MM.1S (cell line): ENCODE measurements at regions not wholly inside any gene's neighbourhood (a gene's known extent, or its start where the extent isn't known, plus 50 kb on each side); places are given as distances from the start of the nearest gene placed in this dataset.

Experiments used
- EZH2 ChIP-seq: fragments of 300-600 bp; sonication (generic); optimal IDR thresholded peaks from 2 replicates; pipeline ENCODE3; 2017; ENCODE audit warnings: low read depth, mild to moderate bottlenecking, antibody characterized with exemption, low read length, mixed read lengths
- EZH2phosphoT487 ChIP-seq: fragments of 300-600 bp; sonication (generic); IDR thresholded peaks from 2 replicates; pipeline ENCODE4 v1.6.1; 2018; ENCODE audit warnings: antibody characterized with exemption, low read length
- TF ChIP-seq, protein P1 (sequence below): fragments of 300-600 bp; sonication (generic); IDR thresholded peaks from 2 replicates; pipeline ENCODE4 v1.5.1; 2016; ENCODE audit warnings: antibody characterized with exemption, low read length, mixed read lengths

DNA sequence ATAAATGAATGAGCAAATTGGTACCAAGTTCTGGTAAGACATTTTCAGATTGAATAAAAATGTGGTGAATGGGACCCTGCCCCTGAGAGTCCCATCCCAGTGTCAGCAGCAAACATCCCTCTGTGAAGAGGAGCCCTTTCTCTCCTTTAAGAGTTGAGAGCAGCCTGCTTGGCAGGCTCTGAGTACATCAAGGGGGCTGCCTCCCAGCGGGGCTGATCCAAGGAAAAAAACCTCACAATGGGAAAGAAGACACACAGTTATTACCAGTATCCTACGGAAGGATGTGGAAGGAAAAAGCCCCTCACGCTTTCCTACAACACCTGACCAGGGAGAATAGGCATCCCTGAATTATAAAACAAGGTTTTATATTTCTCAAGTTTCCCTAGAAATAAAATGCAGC lies 293.8 kb upstream of the B3GAT1 start:
- TF ChIP-seq, protein P1, sequence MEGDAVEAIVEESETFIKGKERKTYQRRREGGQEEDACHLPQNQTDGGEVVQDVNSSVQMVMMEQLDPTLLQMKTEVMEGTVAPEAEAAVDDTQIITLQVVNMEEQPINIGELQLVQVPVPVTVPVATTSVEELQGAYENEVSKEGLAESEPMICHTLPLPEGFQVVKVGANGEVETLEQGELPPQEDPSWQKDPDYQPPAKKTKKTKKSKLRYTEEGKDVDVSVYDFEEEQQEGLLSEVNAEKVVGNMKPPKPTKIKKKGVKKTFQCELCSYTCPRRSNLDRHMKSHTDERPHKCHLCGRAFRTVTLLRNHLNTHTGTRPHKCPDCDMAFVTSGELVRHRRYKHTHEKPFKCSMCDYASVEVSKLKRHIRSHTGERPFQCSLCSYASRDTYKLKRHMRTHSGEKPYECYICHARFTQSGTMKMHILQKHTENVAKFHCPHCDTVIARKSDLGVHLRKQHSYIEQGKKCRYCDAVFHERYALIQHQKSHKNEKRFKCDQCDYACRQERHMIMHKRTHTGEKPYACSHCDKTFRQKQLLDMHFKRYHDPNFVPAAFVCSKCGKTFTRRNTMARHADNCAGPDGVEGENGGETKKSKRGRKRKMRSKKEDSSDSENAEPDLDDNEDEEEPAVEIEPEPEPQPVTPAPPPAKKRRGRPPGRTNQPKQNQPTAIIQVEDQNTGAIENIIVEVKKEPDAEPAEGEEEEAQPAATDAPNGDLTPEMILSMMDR = no peak
- TF ChIP-seq EZH2phosphoT487 (no peak), EZH2 (no peak)
